GM21717 (cell line): ENCODE measurements at regions not wholly inside any gene's neighbourhood (a gene's known extent, or its start where the extent isn't known, plus 50 kb on each side); places are given as distances from the start of the nearest gene placed in this dataset.
A peak's percentile ranks its signal among the peaks of the same experiment; 100 is the strongest.
"Not testable (repeated sequence)": the region's sequence is repeated elsewhere in the genome, so short reads cannot be mapped to it uniquely, and the experiment has no call there.

Experiments used
- ATAC-seq: cut with Tn5 transposase; IDR thresholded peaks from one replicate; pipeline ENCODE4 v1.9.1; 2021; ENCODE audit warnings: mild to moderate bottlenecking, moderate library complexity; ENCODE audit not compliant: unreplicated experiment

DNA sequence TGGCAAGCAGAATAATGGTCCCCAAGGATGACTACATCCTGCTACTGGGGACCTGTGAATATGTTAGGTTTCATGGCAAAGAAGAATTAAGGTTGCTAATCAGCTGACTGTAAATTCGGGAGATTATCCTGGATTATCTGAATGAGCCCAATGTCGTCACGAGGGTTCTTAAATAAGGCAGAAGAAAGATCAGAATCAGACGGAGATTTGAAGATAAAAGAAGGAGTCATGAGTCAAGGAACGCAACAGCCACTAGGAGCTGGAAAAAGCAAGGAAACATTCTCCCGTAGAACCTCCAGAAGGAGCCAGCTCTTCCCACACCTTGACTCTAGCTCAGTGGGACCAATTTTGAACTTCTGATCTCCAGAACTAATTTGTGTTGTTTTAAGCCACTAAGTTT, 82.9 kb upstream of the APBB1IP start:
- ATAC-seq, result no peak

DNA sequence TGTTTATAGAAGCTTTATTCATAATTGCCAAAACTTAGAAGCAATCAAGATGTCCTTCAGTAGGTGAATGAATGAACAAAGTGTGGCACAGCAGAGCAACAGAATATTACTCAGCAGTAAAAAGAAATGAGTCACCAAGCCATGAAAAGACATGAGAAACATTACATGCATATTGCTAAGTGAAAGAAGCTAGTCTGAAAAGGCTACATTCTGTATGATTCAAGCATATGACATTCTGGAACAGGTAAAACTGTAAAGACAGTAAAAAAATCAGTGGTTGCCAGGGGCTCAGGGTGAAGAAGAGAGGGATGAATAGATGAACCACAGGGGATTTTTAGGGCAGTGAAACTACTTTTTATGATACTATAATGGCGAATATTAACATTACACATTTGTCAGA, 80.9 kb upstream of the APBB1IP start:
- peak; percentile 72 for ATAC-seq

GRCh38 chr10:26358071-26358470, 80.1 kb upstream of the APBB1IP start:
- no peak for ATAC-seq

GRCh38 chr10:26359670-26360069, 78.5 kb upstream of the APBB1IP start:
- ATAC-seq, result no peak

DNA sequence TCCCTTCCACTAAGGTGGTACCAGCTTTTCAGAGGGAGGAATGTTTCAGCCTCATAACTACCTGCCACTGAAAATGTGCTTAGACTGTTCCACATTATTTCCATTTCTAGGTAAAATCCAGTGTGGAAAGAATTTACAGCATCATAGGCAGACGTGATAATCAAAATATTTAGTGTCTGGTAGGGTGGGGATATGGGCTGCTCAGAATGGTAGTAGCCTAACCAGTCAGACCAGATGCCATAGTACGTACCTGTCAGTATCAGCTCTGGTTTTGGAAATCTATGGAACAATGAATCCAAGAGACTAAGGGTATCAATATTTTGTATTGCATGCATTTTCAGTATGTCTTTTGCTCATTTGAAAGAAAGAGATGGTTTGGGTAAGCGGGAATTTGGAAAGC, 76.8 kb upstream of the APBB1IP start:
- ATAC-seq, result no peak

DNA sequence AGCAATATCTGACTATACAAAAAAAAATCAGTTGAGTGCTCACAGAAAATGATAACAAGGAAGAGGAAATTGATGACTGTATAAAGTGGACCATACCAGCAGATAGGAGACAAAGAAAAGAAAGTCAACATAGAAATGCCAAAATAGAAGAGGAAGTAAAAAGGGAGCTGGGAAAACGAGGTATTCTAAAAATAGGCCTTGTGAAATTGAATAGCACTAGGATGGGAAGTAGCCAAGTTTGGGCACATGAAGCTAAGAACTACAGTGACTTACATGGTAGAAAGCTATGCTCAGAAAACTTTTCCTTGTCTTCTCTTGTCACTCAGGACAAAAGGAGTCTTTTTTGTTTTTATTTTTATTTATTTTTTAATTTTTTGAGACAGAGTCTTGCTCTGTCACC, 76.2 kb upstream of the APBB1IP start:
- ATAC-seq, result no peak

- ATAC-seq, result no peak
Measured at GRCh38 chr10:26365681-26366358, 72.3 kb upstream of the APBB1IP start.

DNA sequence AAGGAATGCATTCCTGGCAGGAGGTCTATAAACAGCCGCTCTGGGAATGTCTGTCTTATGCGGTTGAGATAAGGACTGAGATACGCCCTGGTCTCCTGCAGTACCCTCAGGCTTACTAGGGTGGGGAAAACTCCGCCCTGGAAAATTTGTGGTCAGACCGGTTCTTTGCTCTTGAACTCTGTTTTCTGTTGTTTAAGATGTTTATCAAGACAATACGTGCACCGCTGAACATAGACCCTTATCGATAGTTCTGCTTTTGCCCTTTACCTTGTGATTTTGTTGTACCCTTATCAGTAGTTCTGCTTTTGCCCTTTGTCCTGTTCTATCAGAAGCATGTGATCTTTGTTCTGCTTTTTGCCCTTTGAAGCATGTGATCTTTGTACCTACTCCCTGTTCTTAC, 71.1 kb upstream of the APBB1IP start:
- ATAC-seq, result not testable (repeated sequence)

DNA sequence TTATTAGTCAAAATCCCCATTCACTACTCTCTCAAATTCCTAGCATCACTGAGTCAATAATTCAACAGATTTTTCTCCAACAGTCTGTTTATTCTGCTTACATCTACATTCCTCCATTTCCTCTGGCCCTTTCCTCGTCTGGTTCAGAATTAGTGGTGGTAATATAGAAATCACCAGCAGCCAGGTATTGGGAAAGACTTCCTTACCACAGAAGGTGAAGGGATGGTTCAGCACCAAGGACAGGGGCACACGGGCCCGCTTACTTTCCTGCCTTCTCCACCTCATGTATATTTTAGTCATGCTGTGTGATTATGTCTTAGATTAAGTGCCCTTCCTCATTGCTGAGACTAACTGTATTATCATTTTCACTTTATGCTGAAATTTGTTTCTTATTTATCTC, 70.4 kb upstream of the APBB1IP start:
- no peak for ATAC-seq

GRCh38 chr10:26368463-26368862, 69.7 kb upstream of the APBB1IP start:
- peak; percentile 61 for ATAC-seq

DNA sequence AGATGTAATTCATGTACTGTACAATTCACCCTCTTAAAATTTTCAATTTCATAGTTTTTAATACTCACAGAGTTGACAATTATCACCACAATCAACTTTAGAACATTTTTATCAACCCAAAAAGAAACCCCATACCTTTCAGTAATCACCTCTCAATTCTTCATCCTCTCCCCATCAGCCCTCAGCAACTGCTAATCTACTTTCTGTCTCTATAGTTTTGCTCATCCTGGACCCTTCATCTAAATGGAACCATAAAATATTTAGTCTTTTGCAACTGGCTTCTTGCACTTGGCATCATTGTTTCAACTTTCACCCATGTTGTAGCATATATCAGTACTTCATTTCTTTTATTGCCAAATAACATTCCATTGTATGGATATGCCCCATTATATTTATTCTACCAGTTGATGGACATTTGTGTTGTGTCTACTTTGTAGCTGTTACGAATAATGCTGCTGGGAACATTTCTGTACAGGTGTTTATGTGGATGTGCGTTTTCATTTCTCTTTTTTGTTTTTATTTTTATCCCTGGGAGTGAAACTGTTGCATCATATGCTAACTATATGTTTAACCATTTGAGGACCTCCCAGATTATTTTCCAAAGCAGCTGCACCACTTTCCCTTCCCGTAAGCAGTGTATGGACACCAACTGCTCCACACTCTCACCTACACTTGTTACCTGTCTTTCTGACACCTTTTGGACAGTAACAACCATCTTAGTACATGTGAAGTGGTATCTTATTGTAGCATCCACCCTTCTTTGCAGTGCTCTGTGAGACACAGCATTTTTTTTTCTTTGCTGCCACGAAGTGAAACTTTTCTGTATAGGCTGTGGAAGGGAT, 65.4 kb upstream of the APBB1IP start:
- ATAC-seq, result peak; percentile 58

DNA sequence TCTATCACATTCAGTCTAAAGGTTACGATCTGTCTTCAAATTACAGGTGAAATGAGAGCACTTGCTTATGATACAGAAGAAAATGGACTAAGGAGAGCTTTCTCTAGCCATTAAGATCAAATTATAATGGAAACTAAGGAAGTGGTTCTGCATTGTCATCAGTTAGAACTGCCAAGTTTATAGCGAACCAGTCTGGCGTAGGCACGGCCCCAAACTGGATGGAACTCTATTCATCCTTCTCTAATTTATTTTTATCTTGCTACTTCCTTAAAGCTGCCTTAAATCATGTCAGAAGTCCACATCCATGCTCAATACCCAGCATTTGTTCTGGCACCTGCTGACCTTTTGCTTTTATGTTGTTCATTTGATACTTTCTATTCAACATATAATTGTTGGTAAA, 63.7 kb upstream of the APBB1IP start:
- no peak for ATAC-seq

DNA sequence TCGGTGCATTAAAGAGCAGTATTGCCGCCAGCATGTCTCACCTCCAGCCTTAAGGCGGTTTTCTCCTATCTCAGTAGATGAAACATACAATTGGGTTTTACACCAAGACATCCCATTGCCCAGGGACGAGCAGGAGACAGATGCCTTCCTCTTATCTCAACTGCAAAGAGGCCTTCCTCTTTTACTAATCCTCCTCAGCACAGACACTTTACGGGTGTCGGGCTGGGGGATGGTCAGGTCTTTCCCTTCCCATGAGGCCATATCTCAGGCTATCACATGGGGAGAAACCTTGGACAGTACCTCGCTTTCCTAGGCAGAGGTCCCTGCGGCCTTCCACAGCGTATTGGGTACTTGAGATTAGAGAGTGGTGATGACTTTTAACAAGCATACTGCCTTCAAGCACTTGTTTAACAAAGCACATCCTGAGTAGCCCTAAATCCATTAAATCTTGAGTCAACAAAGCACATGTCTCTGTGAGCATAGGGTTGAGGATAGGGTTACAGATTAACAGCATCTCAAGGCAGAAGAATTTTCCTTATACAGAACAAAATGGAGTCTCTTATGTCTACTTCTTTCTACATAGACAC, 60.8 kb upstream of the APBB1IP start:
- ATAC-seq, result not testable (repeated sequence)

- ATAC-seq, result no peak
Measured at GRCh38 chr10:26378861-26379294, 59.3 kb upstream of the APBB1IP start.

DNA sequence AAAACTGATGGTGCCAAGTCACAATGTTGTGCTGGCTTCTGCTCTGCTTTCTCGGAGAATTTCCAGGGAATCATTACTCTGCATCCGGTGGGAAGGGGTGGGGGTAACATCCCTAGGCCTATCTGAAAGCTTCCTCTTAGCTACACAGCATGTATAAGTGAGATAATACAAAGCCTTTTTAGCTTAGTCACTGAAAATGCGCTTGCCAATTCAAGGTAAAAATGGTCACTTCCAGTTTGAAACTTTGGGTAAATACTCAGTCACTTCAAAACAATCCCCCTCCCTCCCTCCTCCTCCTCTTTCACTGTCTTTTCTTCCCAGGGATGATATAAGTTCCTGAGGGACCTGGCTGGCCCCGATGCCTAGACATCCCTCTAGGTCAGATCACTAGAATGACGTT, 57.3 kb upstream of the APBB1IP start:
- ATAC-seq, result no peak

DNA sequence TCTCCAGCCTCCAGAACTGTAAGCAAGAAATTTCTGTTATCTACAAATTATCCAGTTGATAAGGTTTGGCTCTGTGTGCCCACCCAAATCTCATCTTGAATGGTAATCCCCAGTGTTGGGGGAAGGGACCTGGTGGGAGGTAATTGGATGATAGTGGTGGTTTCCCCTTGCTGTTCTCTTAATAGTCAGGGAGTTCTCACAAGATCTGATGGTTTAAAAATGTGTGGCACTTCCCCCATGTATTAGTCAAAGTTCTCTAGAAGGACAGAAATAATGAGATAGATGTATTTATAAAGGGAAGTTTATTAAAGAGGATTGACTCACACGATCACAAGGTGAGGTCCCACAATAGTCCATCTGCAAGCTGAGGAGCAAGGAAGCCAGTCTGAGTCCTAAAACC, 56.2 kb upstream of the APBB1IP start:
- ATAC-seq, result no peak

- ATAC-seq, result no peak
Measured at GRCh38 chr10:26384600-26384999, 53.5 kb upstream of the APBB1IP start.

GRCh38 chr10:26385443-26385842, 52.7 kb upstream of the APBB1IP start:
- ATAC-seq, result no peak

GRCh38 chr10:26386781-26387180, 51.4 kb upstream of the APBB1IP start:
- no peak for ATAC-seq
